GM18909 (cell line): ENCODE measurements at regions not wholly inside any gene's neighbourhood (a gene's known extent, or its start where the extent isn't known, plus 50 kb on each side); places are given as distances from the start of the nearest gene placed in this dataset.

ENCODE experiments used
- ATAC-seq: cut with Tn5 transposase; IDR thresholded peaks from one replicate; pipeline ENCODE4 v1.9.1; 2021; ENCODE audit warnings: mild to moderate bottlenecking; ENCODE audit not compliant: unreplicated experiment, poor library complexity

- ATAC-seq = no peak
Measured at GRCh38 chr18:78292618-78293380, 686.8 kb upstream of the SALL3 start.

DNA sequence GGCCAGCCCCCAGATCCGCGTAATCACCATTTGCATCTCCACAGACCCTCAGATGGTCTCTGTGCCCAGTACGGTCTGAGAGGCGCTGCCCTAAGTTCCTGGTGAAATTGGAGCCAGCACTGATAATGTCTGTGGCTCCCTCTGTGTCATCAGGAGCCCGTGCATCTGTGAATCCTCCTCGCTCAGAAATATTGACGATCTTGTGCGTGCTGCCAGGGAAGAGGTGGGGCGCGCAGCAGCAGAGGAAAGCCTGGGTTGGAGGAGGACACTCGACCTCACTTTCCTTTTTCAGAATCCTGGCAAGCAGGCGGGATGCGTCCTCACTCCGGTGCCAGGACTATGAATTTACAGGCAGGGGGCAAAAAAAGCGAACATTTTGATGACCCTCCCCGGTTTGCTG, 686.1 kb upstream of the SALL3 start:
- no peak for ATAC-seq

- no peak for ATAC-seq
Measured at GRCh38 chr18:78293940-78294541, 685.6 kb upstream of the SALL3 start.

GRCh38 chr18:78295262-78295661, 684.4 kb upstream of the SALL3 start:
- ATAC-seq = no peak

GRCh38 chr18:78296166-78296565, 683.5 kb upstream of the SALL3 start:
- ATAC-seq = no peak

DNA sequence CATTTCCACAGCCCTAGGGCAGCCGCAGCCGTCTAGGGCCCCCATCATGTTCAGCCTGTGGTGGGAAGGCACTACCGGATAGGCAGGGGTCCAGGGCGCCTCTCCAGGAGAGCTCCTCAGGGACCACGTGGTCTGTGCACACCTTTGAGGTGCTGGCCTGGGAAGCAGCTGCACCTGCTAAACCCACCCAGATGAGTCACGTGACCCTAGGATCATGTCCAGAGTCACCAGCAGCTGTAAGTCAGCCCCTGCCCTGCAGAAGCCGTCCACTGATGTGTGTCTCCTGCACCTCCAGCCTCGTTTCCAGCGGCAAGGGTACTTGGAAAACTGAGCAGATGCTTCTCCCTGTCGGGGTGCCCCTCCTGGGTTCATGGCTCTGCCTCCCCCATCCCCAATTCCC, 682.6 kb upstream of the SALL3 start:
- ATAC-seq = no peak

DNA sequence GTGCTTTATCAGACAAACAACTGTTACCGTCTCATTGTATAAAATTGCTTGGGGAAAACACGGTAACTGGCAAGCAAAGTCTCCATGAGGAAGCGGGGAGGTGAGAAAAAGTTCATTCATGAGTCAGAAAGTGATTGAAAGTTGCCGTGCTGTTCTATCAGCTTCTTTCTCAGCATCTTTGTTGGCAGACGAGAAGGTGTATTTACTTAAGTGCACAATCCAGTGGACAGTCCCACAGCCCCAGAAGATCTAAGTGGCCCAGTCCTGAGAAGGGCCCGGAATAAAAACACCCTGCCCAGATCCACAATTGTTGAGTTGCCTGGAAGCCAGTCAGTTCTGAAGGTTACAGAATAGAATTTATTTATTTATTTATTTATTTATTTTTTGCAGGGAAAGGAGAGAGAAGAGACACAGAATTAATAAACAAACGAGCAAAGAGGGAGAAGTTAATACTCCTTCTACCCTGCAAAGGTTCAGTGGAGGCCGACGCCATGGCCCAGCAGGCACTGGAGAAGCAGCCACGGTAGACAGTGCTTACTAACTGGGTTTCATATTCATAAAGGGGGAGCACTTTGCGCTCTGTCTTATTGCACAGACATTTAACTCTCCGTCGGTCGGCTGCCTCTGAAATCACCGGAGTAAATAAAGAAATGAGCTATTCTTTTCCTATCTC, 676.0 kb upstream of the SALL3 start:
- ATAC-seq = no peak

DNA sequence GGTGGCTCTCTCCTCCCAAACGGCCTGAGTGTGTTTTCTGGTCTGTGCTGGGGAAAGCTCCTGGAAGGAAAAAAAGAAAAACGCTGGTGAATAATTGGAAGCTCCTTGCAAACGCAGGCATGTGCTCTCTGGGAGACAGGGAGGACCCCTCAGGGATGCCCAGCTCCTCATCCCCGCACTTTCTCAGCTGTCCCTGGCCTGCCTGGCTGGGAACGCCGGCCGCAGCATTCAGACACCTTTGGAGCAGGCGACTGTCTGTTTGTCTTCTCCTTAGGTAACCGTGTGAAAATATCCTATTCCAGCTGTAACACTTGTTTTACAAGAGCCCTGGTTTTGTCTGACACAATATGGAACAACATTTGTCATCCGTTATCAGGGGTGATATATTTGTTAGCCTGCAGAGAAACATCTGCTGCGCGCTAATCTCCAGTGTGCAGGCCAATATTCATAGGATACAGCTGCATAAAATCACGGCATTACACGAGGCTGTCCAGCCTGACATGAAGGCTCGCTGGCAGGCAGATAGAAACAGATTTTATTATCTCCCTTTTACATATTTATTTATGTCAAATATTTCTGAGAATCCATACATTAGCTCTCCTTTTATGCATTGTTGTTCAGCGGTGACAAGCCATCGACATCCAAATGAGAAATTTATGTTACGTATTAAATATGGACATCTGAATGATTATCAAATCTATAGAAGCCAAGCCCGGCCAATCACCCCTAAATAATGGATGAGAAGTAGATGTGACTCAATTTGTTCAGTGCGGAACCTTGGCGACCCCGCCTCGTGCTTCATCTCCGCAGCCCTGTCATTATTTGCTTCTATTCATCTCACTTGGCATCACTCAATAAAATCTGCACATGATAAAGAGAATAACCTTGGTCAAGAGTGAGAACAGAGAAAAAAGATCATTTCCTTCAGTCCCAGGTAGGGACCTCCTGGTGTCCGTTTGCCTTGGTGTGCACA, 675.1 kb upstream of the SALL3 start:
- no peak for ATAC-seq

DNA sequence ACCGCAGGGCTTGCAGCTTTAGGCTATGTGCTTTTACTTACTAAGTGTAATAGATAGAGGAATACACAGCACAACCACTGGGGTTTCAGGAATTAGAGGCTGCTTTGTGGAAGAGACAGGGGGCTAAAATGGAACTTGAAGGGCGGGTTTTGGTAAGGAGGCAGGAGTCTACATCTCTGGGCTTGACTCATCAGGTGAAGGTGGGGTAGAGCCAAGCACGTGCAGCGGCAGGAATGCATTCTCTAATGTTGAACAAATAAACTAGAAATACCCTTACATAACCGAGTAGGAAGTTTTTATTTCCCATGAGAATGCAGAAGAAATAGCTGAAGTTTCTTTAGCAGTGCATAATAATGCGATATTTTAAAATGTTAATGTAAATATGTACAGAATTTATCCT, 673.8 kb upstream of the SALL3 start:
- ATAC-seq = no peak

GRCh38 chr18:78309307-78309706, 670.3 kb upstream of the SALL3 start:
- ATAC-seq = no peak

GRCh38 chr18:78309924-78310323, 669.7 kb upstream of the SALL3 start:
- ATAC-seq = no peak

- no peak for ATAC-seq
Measured at GRCh38 chr18:78319264-78319663, 660.4 kb upstream of the SALL3 start.

DNA sequence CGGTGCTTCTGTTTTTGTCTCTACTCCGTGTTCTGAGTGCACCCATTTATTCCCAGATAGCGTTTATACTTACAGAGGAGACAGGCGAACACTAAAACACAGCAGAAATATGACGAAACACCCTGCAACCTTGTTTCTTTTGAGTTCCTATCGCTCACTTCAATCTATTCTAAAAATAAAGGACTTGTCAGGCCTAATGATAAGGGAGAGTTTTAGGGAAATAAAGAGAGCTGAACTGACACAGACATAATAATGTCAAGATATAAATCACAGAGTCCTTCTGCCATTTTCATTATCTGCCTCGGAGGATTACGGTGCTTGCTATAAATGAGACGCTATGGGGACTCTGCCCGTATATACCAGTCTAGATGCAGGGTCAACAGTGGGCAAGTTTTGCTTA, 659.7 kb upstream of the SALL3 start:
- no peak for ATAC-seq

- ATAC-seq = no peak
Measured at GRCh38 chr18:78321402-78321801, 658.2 kb upstream of the SALL3 start.

DNA sequence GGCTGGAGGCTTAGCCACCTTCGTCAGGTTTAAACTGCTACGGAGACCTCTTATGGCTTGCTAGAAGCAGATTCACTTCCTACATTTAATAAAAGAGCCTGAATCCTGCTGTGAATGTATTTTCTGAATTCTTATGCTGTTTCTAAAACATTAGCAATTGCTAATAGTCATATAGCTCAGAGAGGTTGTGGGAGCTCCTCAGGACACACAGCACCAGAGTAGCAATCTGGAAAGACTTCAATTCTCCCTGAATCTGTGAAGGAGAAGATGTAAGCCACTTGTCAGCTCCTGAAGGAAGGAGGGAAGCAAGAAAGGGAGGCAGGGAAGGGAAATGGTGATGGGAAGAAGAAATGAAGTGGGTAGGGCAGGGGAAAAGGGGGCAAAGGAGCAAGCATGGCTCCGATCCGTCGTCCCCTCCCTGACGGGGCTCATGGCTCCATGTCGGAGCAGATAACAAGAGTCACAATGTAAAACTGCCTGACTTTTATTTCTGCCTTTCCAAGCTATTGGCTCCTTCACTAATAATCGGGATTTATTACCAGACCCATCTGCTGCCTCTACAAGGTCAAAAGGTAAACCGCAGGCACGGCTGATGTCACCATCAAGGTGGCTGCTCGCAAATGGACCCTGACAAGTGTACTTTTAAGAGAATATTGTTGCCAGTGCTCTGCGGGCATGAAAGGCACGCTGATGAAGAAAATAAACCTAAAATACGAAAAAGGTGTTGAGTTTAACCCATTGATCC, 656.0 kb upstream of the SALL3 start:
- ATAC-seq = no peak

- no peak for ATAC-seq
Measured at GRCh38 chr18:78327643-78328042, 652.0 kb upstream of the SALL3 start.

DNA sequence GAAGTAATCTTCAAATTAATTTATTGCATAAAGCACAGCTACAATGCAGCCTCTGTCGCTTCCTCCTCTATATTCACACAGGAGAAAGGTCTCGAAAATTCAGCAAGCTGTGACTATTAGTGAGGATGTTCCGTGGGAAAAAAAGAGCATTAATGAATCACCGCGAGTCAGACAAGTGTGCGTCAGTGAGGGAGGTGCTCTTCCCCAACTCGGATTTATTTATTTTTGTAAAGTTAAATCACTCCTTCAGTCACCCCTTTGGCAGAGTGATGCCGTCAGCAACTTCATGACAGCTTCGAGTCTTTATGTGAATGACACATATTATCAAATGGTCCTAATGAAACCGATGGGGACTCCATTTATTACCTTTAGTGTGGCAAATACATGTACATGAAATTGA, 648.9 kb upstream of the SALL3 start:
- ATAC-seq = no peak

- ATAC-seq = no peak
Measured at GRCh38 chr18:78352910-78353309, 626.7 kb upstream of the SALL3 start.

- ATAC-seq = no peak
Measured at GRCh38 chr18:78362198-78362597, 617.4 kb upstream of the SALL3 start.
